SK-N-SH (cell line): ENCODE measurements at regions not wholly inside any gene's neighbourhood (a gene's known extent, or its start where the extent isn't known, plus 50 kb on each side); places are given as distances from the start of the nearest gene placed in this dataset.

Source experiments
- CTCF ChIA-PET: fragments of 300-600, 350-600 bp; formaldehyde crosslinking; extraction: SDS; loops from one replicate; lab custom pipeline; 2021; lab: Yijun Ruan, JAX
- POLR2A ChIA-PET: fragments of 350-600 bp; sonication (Branson Sonifier 250); formaldehyde crosslinking; extraction: SDS; loops from one replicate; lab custom pipeline; 2020; ENCODE audit warnings: antibody characterized with exemption, inconsistent platforms; lab: Yijun Ruan, JAX
- DNase-seq: peaks from one replicate; pipeline ENCODE4 v3.0.0; 2012
- H2AFZ ChIP-seq: fragments of 200-600 bp; sonication (generic); 2 replicates; pipeline ENCODE4 v1.8.1; 2016; ENCODE audit warnings: antibody characterized with exemption, mild to moderate bottlenecking, low read depth
- H3F3A ChIP-seq: fragments of 200-600 bp; sonication (generic); replicated peaks from 2 replicates; pipeline ENCODE3; 2016; ENCODE audit warnings: antibody characterized with exemption, mild to moderate bottlenecking; ENCODE audit not compliant: insufficient read depth
- H3K27ac ChIP-seq, 2 experiments: fragments of 200-500 bp in 1 of 2; fragments of 200-600 bp in 1 of 2; sonication (Bioruptor generic) in 1 of 2; sonication (generic), shearing (Covaris generic) in 1 of 2; 2 replicates each; pipeline versions ENCODE4 v1.5.1 to v1.6.1; 2014 to 2016; ENCODE audit warnings: low read depth in 2 of 2, inconsistent platforms in 1 of 2, low read length in 1 of 2, mild to moderate bottlenecking in 1 of 2, mixed read lengths in 1 of 2
- H3K27me3 ChIP-seq: fragments of 200-600 bp; sonication (generic), shearing (Covaris generic); 2 replicates; pipeline ENCODE4 v1.6.1; 2016; ENCODE audit warnings: mixed run types; ENCODE audit not compliant: insufficient read depth
- H3K36me3 ChIP-seq, 2 experiments: fragments of 200-500 bp in 1 of 2; fragments of 200-600 bp in 1 of 2; sonication (Bioruptor generic) in 1 of 2; sonication (generic) in 1 of 2; replicated peaks in 1 of 2; 2 replicates each; pipeline versions ENCODE3 to v1.5.1; 2014 to 2016; ENCODE audit warnings: low read length in 1 of 2, mild to moderate bottlenecking in 1 of 2; ENCODE audit not compliant: insufficient read depth in 2 of 2, control insufficient read depth in 1 of 2
- H3K4me1 ChIP-seq, 2 experiments: fragments of 200-500 bp in 1 of 2; fragments of 200-600 bp in 1 of 2; sonication (Bioruptor generic) in 1 of 2; sonication (generic), shearing (Covaris generic) in 1 of 2; 2 replicates each; pipeline versions ENCODE4 v1.5.1 to v1.6.1; 2014 to 2016; ENCODE audit warnings: low read depth in 1 of 2, low read length in 1 of 2, mixed run types in 1 of 2; ENCODE audit not compliant: insufficient read depth in 2 of 2, control insufficient read depth in 1 of 2
- H3K4me2 ChIP-seq: fragments of 200-600 bp; sonication (generic), shearing (Covaris generic); 2 replicates; pipeline ENCODE4 v1.6.1; 2017; ENCODE audit warnings: mixed run types
- H3K4me3 ChIP-seq, 2 experiments: fragments of 200-500 bp in 1 of 2; fragments of 200-600 bp in 1 of 2; sonication (Bioruptor generic) in 1 of 2; sonication (generic), shearing (Covaris generic) in 1 of 2; 2 replicates each; pipeline versions ENCODE4 v1.5.1 to v1.8.1; 2014 to 2016; ENCODE audit warnings: low read depth in 2 of 2, inconsistent platforms in 1 of 2, low read length in 1 of 2, mild to moderate bottlenecking in 1 of 2, mixed read lengths in 1 of 2, moderate library complexity in 1 of 2
- H3K79me2 ChIP-seq: fragments of 200-600 bp; sonication (generic); 2 replicates; pipeline ENCODE4 v1.8.1; 2017; ENCODE audit warnings: mild to moderate bottlenecking; ENCODE audit not compliant: insufficient read depth
- H3K9ac ChIP-seq: fragments of 200-600 bp; sonication (generic); 2 replicates; pipeline ENCODE4 v1.6.1; 2017; ENCODE audit warnings: mixed run types
- H3K9me2 ChIP-seq: fragments of 200-600 bp; sonication (generic); 2 replicates; pipeline ENCODE4 v1.6.1; 2017; ENCODE audit warnings: mixed run types
- H3K9me3 ChIP-seq: fragments of 200-600 bp; sonication (generic); 2 replicates; pipeline ENCODE4 v1.6.1; 2017; ENCODE audit warnings: mixed run types, mild to moderate bottlenecking, moderate library complexity
- H4K20me1 ChIP-seq: fragments of 200-600 bp; sonication (generic); 2 replicates; pipeline ENCODE4 v1.6.1; 2017; ENCODE audit warnings: mild to moderate bottlenecking, mixed run types; ENCODE audit not compliant: insufficient read depth
- CHD2 ChIP-seq: fragments of 150-350 bp; IDR thresholded peaks from 2 replicates; pipeline ENCODE4 v1.6.1; 2018; ENCODE audit warnings: low read length; ENCODE audit not compliant: partially characterized antibody
- ELF1 ChIP-seq: IDR thresholded peaks from 2 replicates; pipeline ENCODE4 v1.4.0; 2012
- FOSL2 ChIP-seq: IDR thresholded peaks from 2 replicates; pipeline ENCODE4 v1.4.0; 2012; ENCODE audit warnings: low read depth, mild to moderate bottlenecking, moderate library complexity, borderline replicate concordance
- FOXM1 ChIP-seq: IDR thresholded peaks from 2 replicates; pipeline ENCODE4 v1.4.0; 2012; ENCODE audit warnings: low read depth, mild to moderate bottlenecking
- GATA2 ChIP-seq: sonication (generic); formaldehyde crosslinking; IDR thresholded peaks from 2 replicates; pipeline ENCODE4 v1.5.0; 2020; ENCODE audit warnings: mild to moderate bottlenecking, missing genetic modification reagents
- MEF2A ChIP-seq: IDR thresholded peaks from 2 replicates; pipeline ENCODE4 v1.4.0; 2012; ENCODE audit warnings: low read depth, borderline replicate concordance
- MXI1 ChIP-seq: IDR thresholded peaks from 2 replicates; pipeline ENCODE4 v1.6.1; 2012; ENCODE audit warnings: mild to moderate bottlenecking, low read depth, low read length, improper control_type of control experiment
- NFIC ChIP-seq: IDR thresholded peaks from 2 replicates; pipeline ENCODE4 v1.4.0; 2012; ENCODE audit warnings: borderline replicate concordance
- NRF1 ChIP-seq: IDR thresholded peaks from 2 replicates; pipeline ENCODE4 v1.6.1; 2012; ENCODE audit warnings: low read depth, mild to moderate bottlenecking, low read length
- POLR2AphosphoS5 ChIP-seq: IDR thresholded peaks from 2 replicates; pipeline ENCODE4 v1.6.1; 2012; ENCODE audit warnings: low read depth, low read length
- RAD21 ChIP-seq: IDR thresholded peaks from 2 replicates; pipeline ENCODE4 v1.6.1; 2012; ENCODE audit warnings: mild to moderate bottlenecking, low read length
- RCOR1 ChIP-seq: fragments of 150-350 bp; IDR thresholded peaks from 2 replicates; pipeline ENCODE4 v1.6.1; 2017; ENCODE audit warnings: antibody characterized with exemption, low read length
- RXRA ChIP-seq: IDR thresholded peaks from 2 replicates; pipeline ENCODE4 v1.4.0; 2012; ENCODE audit warnings: low read depth, mild to moderate bottlenecking, borderline replicate concordance
- SIN3A ChIP-seq: IDR thresholded peaks from 2 replicates; pipeline ENCODE4 v1.6.1; 2012; ENCODE audit warnings: low read depth, mild to moderate bottlenecking, low read length, moderate library complexity, borderline replicate concordance
- TCF12 ChIP-seq: IDR thresholded peaks from 2 replicates; pipeline ENCODE4 v1.4.0; 2012
- TEAD4 ChIP-seq: IDR thresholded peaks from 2 replicates; pipeline ENCODE4 v1.4.0; 2012; ENCODE audit warnings: mild to moderate bottlenecking, borderline replicate concordance; ENCODE audit not compliant: insufficient read depth
- YY1 ChIP-seq: IDR thresholded peaks from 2 replicates; pipeline ENCODE4 v1.4.0; 2012; ENCODE audit warnings: low read depth, mild to moderate bottlenecking
- WGBS: methylation state at CpG from one replicate; pipeline ENCODE4 v1.1.6; 2017; ENCODE audit warnings: low lambda C conversion rate; 5-methylcytosine and 5-hydroxymethylcytosine counted together
- TF ChIP-seq, protein P1 (sequence below): IDR thresholded peaks from 2 replicates; pipeline ENCODE4 v1.4.0; 2012; ENCODE audit warnings: low read depth, borderline replicate concordance
- TF ChIP-seq, protein P2 (sequence below): fragments of 200-600 bp; sonication (generic); IDR thresholded peaks from 2 replicates; pipeline ENCODE4 v1.6.1; 2017; ENCODE audit warnings: antibody characterized with exemption, mild to moderate bottlenecking, moderate library complexity
- TF ChIP-seq, protein P3 (sequence below): IDR thresholded peaks from 2 replicates; pipeline ENCODE4 v1.4.0; 2012; ENCODE audit warnings: low read depth
- TF ChIP-seq, protein P4 (sequence below): IDR thresholded peaks from 2 replicates; pipeline ENCODE4; 2012

DNA sequence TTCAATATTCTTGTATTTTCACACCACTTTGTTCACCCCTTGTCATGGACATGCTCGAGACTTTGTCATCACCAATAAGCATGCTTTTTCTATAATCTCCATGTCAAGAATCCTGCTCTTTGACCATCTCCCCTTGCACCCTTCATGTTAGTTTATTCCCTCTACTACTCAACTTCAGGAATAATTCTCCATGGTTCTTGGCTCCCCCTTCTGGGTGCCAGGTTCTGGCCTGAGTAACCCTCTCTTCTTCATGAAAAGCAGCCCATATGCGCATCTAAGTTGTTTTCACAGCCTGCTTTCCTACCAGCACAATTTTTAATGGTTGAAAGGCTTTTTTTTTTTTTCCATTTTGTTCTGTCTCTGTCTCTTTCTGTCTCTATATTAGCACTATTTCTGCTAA lies 160.7 kb downstream of the LEPR start:
- DNase-seq = no peak
- peaks cover 0 to 8% of the 10 kb centered on the region in 2 experiments; a peak in 2 of 4 replicates for H3K4me1 ChIP-seq
- WGBS = 83% methylated on average over 2 of the region's 2 CpGs
- no peaks in the 10 kb centered on the region for H3F3A ChIP-seq
- H3K4me2 ChIP-seq = no peak overlapping the region
- TF ChIP-seq RAD21 = peak; percentile 27; the same call in 1 of the 2 replicates
- TF ChIP-seq, protein P1, sequence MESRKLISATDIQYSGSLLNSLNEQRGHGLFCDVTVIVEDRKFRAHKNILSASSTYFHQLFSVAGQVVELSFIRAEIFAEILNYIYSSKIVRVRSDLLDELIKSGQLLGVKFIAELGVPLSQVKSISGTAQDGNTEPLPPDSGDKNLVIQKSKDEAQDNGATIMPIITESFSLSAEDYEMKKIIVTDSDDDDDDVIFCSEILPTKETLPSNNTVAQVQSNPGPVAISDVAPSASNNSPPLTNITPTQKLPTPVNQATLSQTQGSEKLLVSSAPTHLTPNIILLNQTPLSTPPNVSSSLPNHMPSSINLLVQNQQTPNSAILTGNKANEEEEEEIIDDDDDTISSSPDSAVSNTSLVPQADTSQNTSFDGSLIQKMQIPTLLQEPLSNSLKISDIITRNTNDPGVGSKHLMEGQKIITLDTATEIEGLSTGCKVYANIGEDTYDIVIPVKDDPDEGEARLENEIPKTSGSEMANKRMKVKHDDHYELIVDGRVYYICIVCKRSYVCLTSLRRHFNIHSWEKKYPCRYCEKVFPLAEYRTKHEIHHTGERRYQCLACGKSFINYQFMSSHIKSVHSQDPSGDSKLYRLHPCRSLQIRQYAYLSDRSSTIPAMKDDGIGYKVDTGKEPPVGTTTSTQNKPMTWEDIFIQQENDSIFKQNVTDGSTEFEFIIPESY = no peak
- no peak for TF ChIP-seq FOSL2
- TF ChIP-seq, protein P2, sequence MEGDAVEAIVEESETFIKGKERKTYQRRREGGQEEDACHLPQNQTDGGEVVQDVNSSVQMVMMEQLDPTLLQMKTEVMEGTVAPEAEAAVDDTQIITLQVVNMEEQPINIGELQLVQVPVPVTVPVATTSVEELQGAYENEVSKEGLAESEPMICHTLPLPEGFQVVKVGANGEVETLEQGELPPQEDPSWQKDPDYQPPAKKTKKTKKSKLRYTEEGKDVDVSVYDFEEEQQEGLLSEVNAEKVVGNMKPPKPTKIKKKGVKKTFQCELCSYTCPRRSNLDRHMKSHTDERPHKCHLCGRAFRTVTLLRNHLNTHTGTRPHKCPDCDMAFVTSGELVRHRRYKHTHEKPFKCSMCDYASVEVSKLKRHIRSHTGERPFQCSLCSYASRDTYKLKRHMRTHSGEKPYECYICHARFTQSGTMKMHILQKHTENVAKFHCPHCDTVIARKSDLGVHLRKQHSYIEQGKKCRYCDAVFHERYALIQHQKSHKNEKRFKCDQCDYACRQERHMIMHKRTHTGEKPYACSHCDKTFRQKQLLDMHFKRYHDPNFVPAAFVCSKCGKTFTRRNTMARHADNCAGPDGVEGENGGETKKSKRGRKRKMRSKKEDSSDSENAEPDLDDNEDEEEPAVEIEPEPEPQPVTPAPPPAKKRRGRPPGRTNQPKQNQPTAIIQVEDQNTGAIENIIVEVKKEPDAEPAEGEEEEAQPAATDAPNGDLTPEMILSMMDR = peak; percentile 38
- no peaks in the 10 kb centered on the region for H3K9me2 ChIP-seq
- no peaks in the 10 kb centered on the region for H3K79me2 ChIP-seq
- no peak overlapping the region for H2AFZ ChIP-seq
- H3K27ac ChIP-seq = no peak overlapping the region
- H3K36me3 ChIP-seq = no peaks in the 10 kb centered on the region
- POLR2A ChIA-PET = interaction anchor here (0.5 kb wide), 1 partner anchor 421 kb away, joined by 3 read pairs; no protein-coding TSS in a partner anchor
- H3K4me3 ChIP-seq = no peak overlapping the region
- no peaks in the 10 kb centered on the region for H4K20me1 ChIP-seq
- CTCF ChIA-PET = no interaction called here
- no peaks in the 10 kb centered on the region for H3K9me3 ChIP-seq
- no peaks in the 10 kb centered on the region for H3K27me3 ChIP-seq
- H3K9ac ChIP-seq = no peak overlapping the region

DNA sequence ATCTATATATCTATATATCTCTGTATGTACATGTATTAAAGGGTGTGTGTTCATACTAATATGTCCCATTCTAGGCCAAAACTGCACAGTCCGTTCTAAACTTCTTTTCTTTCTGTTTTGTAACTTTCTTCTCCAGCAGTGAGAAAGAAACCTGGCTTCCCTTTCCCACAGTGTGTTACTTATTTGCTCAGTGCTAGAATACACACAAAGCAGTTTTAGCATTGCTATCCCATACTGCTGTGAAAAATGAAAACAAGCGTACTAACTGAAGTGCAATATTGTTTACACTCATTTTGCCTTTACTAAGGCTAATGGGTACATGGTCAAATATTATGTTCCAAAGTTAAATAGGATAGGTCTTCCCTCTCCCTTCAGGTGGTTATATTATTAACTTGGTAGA lies 163.9 kb downstream of the LEPR start:
- Histone ChIP-seq H3K27me3 (no peaks in the 10 kb centered on the region), H4K20me1 (no peaks in the 10 kb centered on the region), H3K36me3 (no peaks in the 10 kb centered on the region), H3K9me2 (no peaks in the 10 kb centered on the region), H3K9ac (no peak overlapping the region), H3K4me1 (peaks cover 0 to 3% of the 10 kb centered on the region in 2 experiments; a peak in 1 of 4 replicates), H3K27ac (no peak overlapping the region), H3K9me3 (no peaks in the 10 kb centered on the region), H3F3A (no peaks in the 10 kb centered on the region), H3K79me2 (no peaks in the 10 kb centered on the region), H3K4me2 (no peak overlapping the region), H3K4me3 (no peak overlapping the region), H2AFZ (no peak overlapping the region)
- ChIA-PET POLR2A (no interaction called here), CTCF (no interaction called here)
- WGBS = 78% methylated on average over 2 of the region's 2 CpGs
- DNase-seq = no peak
- TF ChIP-seq YY1 = no peak
- TF ChIP-seq TCF12 = no peak
- no peak for TF ChIP-seq RCOR1
- TF ChIP-seq, protein P1 = no peak
- TF ChIP-seq CHD2 = no peak
- TF ChIP-seq, protein P3, sequence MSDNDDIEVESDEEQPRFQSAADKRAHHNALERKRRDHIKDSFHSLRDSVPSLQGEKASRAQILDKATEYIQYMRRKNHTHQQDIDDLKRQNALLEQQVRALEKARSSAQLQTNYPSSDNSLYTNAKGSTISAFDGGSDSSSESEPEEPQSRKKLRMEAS = no peak
- no peak for TF ChIP-seq MXI1
- no peak for TF ChIP-seq FOXM1
- no peak for TF ChIP-seq SIN3A
- no peak for TF ChIP-seq MEF2A
- TF ChIP-seq NFIC = no peak
- TF ChIP-seq TEAD4 = no peak
- no peak for TF ChIP-seq RXRA
- TF ChIP-seq FOSL2 = no peak
- TF ChIP-seq NRF1 = no peak
- TF ChIP-seq POLR2AphosphoS5 = no peak
- no peak for TF ChIP-seq ELF1
- no peak for TF ChIP-seq GATA2 (CRISPR knock-in tag)
- TF ChIP-seq, protein P4, sequence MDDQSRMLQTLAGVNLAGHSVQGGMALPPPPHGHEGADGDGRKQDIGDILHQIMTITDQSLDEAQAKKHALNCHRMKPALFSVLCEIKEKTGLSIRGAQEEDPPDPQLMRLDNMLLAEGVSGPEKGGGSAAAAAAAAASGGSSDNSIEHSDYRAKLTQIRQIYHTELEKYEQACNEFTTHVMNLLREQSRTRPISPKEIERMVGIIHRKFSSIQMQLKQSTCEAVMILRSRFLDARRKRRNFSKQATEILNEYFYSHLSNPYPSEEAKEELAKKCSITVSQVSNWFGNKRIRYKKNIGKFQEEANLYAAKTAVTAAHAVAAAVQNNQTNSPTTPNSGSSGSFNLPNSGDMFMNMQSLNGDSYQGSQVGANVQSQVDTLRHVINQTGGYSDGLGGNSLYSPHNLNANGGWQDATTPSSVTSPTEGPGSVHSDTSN = no peak
